Endothelial cell of umbilical vein (primary cell): ENCODE measurements at regions not wholly inside any gene's neighbourhood (a gene's known extent, or its start where the extent isn't known, plus 50 kb on each side); places are given as distances from the start of the nearest gene placed in this dataset.

ENCODE experiments used
- BruUV-seq: library from RNA; stranded (reverse); fragments of 400-500 nt; replicated peaks from 2 replicates; lab custom pipeline; 2021; lab: Mats Ljungman, UMichigan
- CTCF ChIA-PET: fragments of 300-600, 350-600 bp; sonication (Branson Sonifier 250); formaldehyde crosslinking; loops from one replicate; lab custom pipeline; 2021; ENCODE audit warnings: antibody characterized with exemption, inconsistent platforms; lab: Charles Lee
- POLR2A ChIA-PET: fragments of 300-600, 350-600 bp; sonication (Branson Sonifier 250); formaldehyde crosslinking; loops from one replicate; lab custom pipeline; 2021; ENCODE audit warnings: antibody characterized with exemption, inconsistent platforms; lab: Charles Lee
- DNase-seq: peaks from one replicate; pipeline ENCODE4 v3.0.0-alpha.2; 2011; ENCODE audit warnings: low read depth, low spot score
- FAIRE-seq: peaks from 2 replicates; lab custom pipeline; 2011; peaks lifted over from hg19 to GRCh38; lab: Jason Lieb, UNC
- H2AFZ ChIP-seq: 2 replicates; pipeline ENCODE4 v1.6.0; 2012; ENCODE audit warnings: low read depth, low read length, control low read depth, inconsistent platforms
- H3K27ac ChIP-seq: 2 replicates; pipeline ENCODE4 v1.5.1; 2011; ENCODE audit warnings: low read depth, mild to moderate bottlenecking, control low read depth, low read length, moderate library complexity; ENCODE audit not compliant: insufficient read depth
- H3K27me3 ChIP-seq, 2 experiments: 2 replicates each; pipeline versions ENCODE4 v1.6.0 to v1.6.1; 2011; ENCODE audit warnings: low read length in 2 of 2, mixed read lengths in 1 of 2; ENCODE audit not compliant: control insufficient read depth in 2 of 2, insufficient read depth in 2 of 2
- H3K36me3 ChIP-seq, 2 experiments: 2 replicates in 1 of 2; 3 replicates in 1 of 2; pipeline ENCODE4 v1.5.1; 2011; ENCODE audit warnings: low read length in 2 of 2, mild to moderate bottlenecking in 1 of 2, moderate library complexity in 1 of 2; ENCODE audit not compliant: control insufficient read depth in 2 of 2, insufficient read depth in 2 of 2; ENCODE audit errors: extremely low read depth in 1 of 2
- H3K4me1 ChIP-seq: 3 replicates; pipeline ENCODE4 v1.5.1; 2011; ENCODE audit warnings: mild to moderate bottlenecking, low read length; ENCODE audit not compliant: control insufficient read depth, insufficient read depth; ENCODE audit errors: extremely low read depth
- H3K4me2 ChIP-seq: 2 replicates; pipeline ENCODE4 v1.6.1; 2011; ENCODE audit warnings: low read length, control low read depth, mixed read lengths; ENCODE audit not compliant: insufficient read depth
- H3K4me3 ChIP-seq, 3 experiments: fragments of 200-600 bp in 1 of 3; sonication (generic), shearing (Covaris generic) in 1 of 3; replicated peaks in 1 of 3; 2 replicates each; pipeline ENCODE4 v1.5.1; 2011 to 2016; ENCODE audit warnings: control low read depth in 3 of 3, low read length in 3 of 3, mild to moderate bottlenecking in 2 of 3, inconsistent platforms in 1 of 3, low read depth in 1 of 3, moderate library complexity in 1 of 3; ENCODE audit not compliant: insufficient read depth in 1 of 3
- H3K79me2 ChIP-seq: 2 replicates; pipeline ENCODE4 v1.6.0; 2012; ENCODE audit warnings: low read length, inconsistent platforms; ENCODE audit not compliant: control insufficient read depth, insufficient read depth
- H3K9ac ChIP-seq: replicated peaks from 2 replicates; pipeline ENCODE3; 2011; ENCODE audit warnings: low read length, control low read depth; ENCODE audit not compliant: insufficient read depth; ENCODE audit errors: extremely low read depth
- H3K9me1 ChIP-seq: replicated peaks from 3 replicates; pipeline ENCODE4 v1.6.0; 2011; ENCODE audit warnings: mild to moderate bottlenecking, low read length; ENCODE audit not compliant: control insufficient read depth, insufficient read depth; ENCODE audit errors: extremely low read depth
- H3K9me3 ChIP-seq: replicated peaks from 2 replicates; pipeline ENCODE4 v1.5.1; 2012; ENCODE audit warnings: low read length, inconsistent platforms; ENCODE audit not compliant: control insufficient read depth, insufficient read depth
- H4K20me1 ChIP-seq: replicated peaks from 2 replicates; pipeline ENCODE3; 2011; ENCODE audit warnings: mild to moderate bottlenecking, low read length; ENCODE audit not compliant: control insufficient read depth, insufficient read depth; ENCODE audit errors: extremely low read depth
- CTCF ChIP-seq, 2 donors: IDR thresholded peaks; 1 replicate in 1 of 2; 2 replicates in 1 of 2; pipeline ENCODE4 v1.5.1; 2011; ENCODE audit warnings: low read length in 2 of 2, mild to moderate bottlenecking in 2 of 2, moderate library complexity in 2 of 2, control low read depth in 1 of 2, inconsistent platforms in 1 of 2, low read depth in 1 of 2; ENCODE audit not compliant: insufficient read depth in 1 of 2; ENCODE audit errors: extremely low read depth in 1 of 2
- EZH2 ChIP-seq: IDR thresholded peaks from 2 replicates; pipeline ENCODE4 v1.6.1; 2012; ENCODE audit warnings: borderline replicate concordance, low read depth, mild to moderate bottlenecking, moderate library complexity, low read length, inconsistent platforms; ENCODE audit not compliant: severe bottlenecking
- FOS ChIP-seq: IDR thresholded peaks from 2 replicates; pipeline ENCODE4 v1.6.1; 2011; ENCODE audit warnings: mild to moderate bottlenecking, low read length, moderate library complexity, borderline replicate concordance; ENCODE audit not compliant: insufficient read depth
- GATA2 ChIP-seq: IDR thresholded peaks from 2 replicates; pipeline ENCODE4 v1.7.0; 2011; ENCODE audit warnings: low read depth, mild to moderate bottlenecking, moderate library complexity, mixed read lengths, low read length; ENCODE audit not compliant: insufficient read length, insufficient read depth
- JUN ChIP-seq: IDR thresholded peaks from 2 replicates; pipeline ENCODE4 v1.6.1; 2011; ENCODE audit warnings: borderline replicate concordance, low read depth; ENCODE audit not compliant: insufficient read length, insufficient read depth
- dilution Hi-C: fragments of 300-500 bp; cut with MboI; formaldehyde crosslinking; loops from one replicate; pipeline ENCODE4 v1.15.0; 2019; ENCODE audit warnings: low sequenced_read_pairs; ENCODE audit not compliant: extremely low pct_ligation_motif_present
- intact Hi-C: fragments of 100-400 bp; cut with micrococcal nuclease; formaldehyde crosslinking; loops from one replicate; pipeline ENCODE4 v1.10.0; 2022

- intact Hi-C loops (loop anchor here (1.0 kb wide), 1 partner anchor 113 kb away; no protein-coding TSS in a partner anchor), dilution Hi-C loops (no loop called here)
- Histone ChIP-seq H3K9ac (peak overlapping the region; percentile 23), H3K9me3 (no peaks in the 10 kb centered on the region), H3K9me1 (no peaks in the 10 kb centered on the region), H2AFZ (peak overlapping the region; percentile 44), H4K20me1 (no peaks in the 10 kb centered on the region), H3K36me3 (no peaks in the 10 kb centered on the region), H3K4me3 (no peak overlapping the region), H3K4me1 (peaks cover 35% of the 10 kb centered on the region), H3K27me3 (no peaks in the 10 kb centered on the region), H3K79me2 (no peaks in the 10 kb centered on the region), H3K4me2 (peak overlapping the region; percentile 55), H3K27ac (peak overlapping the region; percentile 80)
- FAIRE-seq (peak; percentile 96), DNase-seq (peak; percentile 66)
- peak; percentile 47 for TF ChIP-seq JUN
- TF ChIP-seq CTCF (IDR thresholded peaks at IDR 0.05; ENCODE audit: extremely low read depth in 1 of 2, insufficient read depth in 1 of 2, low read depth in 1 of 2, low read length in 2 of 2) = no peak
- TF ChIP-seq EZH2 = no peak
- TF ChIP-seq GATA2 = peak; percentile 81
- TF ChIP-seq FOS = peak; percentile 60
- CTCF ChIA-PET = no interaction called here
- POLR2A ChIA-PET = interaction anchor here (1.3 kb wide), 1 partner anchor 113 kb away, joined by 3 read pairs; no protein-coding TSS in a partner anchor
- BruUV-seq = no TSS peak
Measured at GRCh38 chrX:113512700-113513395, 672.2 kb upstream of the AMOT start.
